ENCODE measurements at regions not wholly inside any gene's neighbourhood (a gene's known extent, or its start where the extent isn't known, plus 50 kb on each side); places are given as distances from the start of the nearest gene placed in this dataset.

DNA sequence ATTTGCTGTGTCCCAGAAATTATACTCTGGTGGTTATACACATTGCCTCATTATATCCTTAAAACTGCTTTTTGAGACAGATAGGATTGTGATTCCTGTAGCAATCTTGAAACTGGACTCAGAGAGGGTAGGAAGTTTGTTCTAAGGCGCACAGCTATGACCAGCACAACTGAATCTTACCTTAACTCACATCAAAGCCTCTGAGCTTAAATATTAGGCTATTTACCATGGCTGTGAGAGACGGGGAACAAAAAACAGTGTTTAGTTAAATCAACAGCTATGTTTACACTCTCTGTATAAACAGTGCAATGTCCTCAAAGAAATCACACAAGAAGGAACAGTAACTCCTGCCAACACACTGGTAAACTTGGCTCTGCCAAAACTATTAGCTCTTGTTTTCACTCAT lies 50.9 kb upstream of the TUT7 start (continued):
- TF ChIP-seq, protein P1, sequence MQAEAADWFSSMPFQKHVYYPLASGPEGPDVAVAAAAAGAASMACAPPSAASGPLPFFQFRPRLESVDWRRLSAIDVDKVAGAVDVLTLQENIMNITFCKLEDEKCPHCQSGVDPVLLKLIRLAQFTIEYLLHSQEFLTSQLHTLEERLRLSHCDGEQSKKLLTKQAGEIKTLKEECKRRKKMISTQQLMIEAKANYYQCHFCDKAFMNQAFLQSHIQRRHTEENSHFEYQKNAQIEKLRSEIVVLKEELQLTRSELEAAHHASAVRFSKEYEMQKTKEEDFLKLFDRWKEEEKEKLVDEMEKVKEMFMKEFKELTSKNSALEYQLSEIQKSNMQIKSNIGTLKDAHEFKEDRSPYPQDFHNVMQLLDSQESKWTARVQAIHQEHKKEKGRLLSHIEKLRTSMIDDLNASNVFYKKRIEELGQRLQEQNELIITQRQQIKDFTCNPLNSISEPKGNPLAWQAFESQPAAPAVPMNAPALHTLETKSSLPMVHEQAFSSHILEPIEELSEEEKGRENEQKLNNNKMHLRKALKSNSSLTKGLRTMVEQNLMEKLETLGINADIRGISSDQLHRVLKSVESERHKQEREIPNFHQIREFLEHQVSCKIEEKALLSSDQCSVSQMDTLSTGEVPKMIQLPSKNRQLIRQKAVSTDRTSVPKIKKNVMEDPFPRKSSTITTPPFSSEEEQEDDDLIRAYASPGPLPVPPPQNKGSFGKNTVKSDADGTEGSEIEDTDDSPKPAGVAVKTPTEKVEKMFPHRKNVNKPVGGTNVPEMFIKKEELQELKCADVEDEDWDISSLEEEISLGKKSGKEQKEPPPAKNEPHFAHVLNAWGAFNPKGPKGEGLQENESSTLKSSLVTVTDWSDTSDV (CRISPR knock-in tag; IDR thresholded peaks at IDR 0.05): no peak
- TF ChIP-seq MATR3 (CRISPR knock-in tag; IDR thresholded peaks at IDR 0.05) (no peak), SP5 (CRISPR knock-in tag; IDR thresholded peaks at IDR 0.05; ENCODE audit: borderline replicate concordance, low read depth) (peak; percentile 71; the same call in 1 of the 2 replicates), ZFP37 (CRISPR knock-in tag; IDR thresholded peaks at IDR 0.05; ENCODE audit: borderline replicate concordance) (no peak), ZNF326 (CRISPR knock-in tag; IDR thresholded peaks at IDR 0.05; ENCODE audit: borderline replicate concordance) (no peak), HDAC2 (CRISPR knock-in tag; IDR thresholded peaks at IDR 0.05) (peak; percentile 87), NFRKB (IDR thresholded peaks at IDR 0.05) (no peak), PITX1 (CRISPR knock-in tag; IDR thresholded peaks at IDR 0.05) (peak; percentile 86), ZNF331 (CRISPR knock-in tag; IDR thresholded peaks at IDR 0.05) (peak; percentile 88), TCF7L2 (IDR thresholded peaks at IDR 0.05; ENCODE audit: low read depth, low read length) (peak; percentile 82; the same call in 1 of the 2 replicates), ELF3 (CRISPR knock-in tag; IDR thresholded peaks at IDR 0.05) (peak; percentile 83), MIXL1 (CRISPR knock-in tag; IDR thresholded peaks at IDR 0.05) (peak; percentile 83), NCOA1 (CRISPR knock-in tag; IDR thresholded peaks at IDR 0.05) (no peak), NFIC (IDR thresholded peaks at IDR 0.05; ENCODE audit: low read length) (peak; percentile 91), HDAC1 (CRISPR knock-in tag; IDR thresholded peaks at IDR 0.05) (peak; percentile 68), ETV5 (CRISPR knock-in tag; IDR thresholded peaks at IDR 0.05; ENCODE audit: borderline replicate concordance) (peak; percentile 14; the same call in 1 of the 2 replicates), SOX13 (IDR thresholded peaks at IDR 0.05) (peak; percentile 76; the same call in 1 of the 2 replicates), SOX13 (CRISPR knock-in tag; conservative IDR thresholded peaks at IDR 0.05 in 1 of 2, IDR thresholded peaks at IDR 0.05 in 1 of 2) (peak in 1 of 2 experiments; percentile 97; a peak in 2 of 4 replicates), GATAD1 (CRISPR knock-in tag; IDR thresholded peaks at IDR 0.05) (0 out of 2 replicates have a peak, but pooled peaks have one; percentile 21), STAT5B (CRISPR knock-in tag; IDR thresholded peaks at IDR 0.05) (no peak), PCBP1 (IDR thresholded peaks at IDR 0.05; ENCODE audit: borderline replicate concordance, low read depth, low read length) (no peak), MEF2D (CRISPR knock-in tag; IDR thresholded peaks at IDR 0.05) (peak; percentile 75; the same call in 1 of the 2 replicates), SATB2 (CRISPR knock-in tag; IDR thresholded peaks at IDR 0.05) (no peak), ZSCAN9 (CRISPR knock-in tag; IDR thresholded peaks at IDR 0.05; ENCODE audit: borderline replicate concordance) (peak; percentile 69), GATAD2A (CRISPR knock-in tag; IDR thresholded peaks at IDR 0.05) (peak; percentile 95), ELF1 (CRISPR knock-in tag; IDR thresholded peaks at IDR 0.05) (0 out of 2 replicates have a peak, but pooled peaks have one; percentile 20), ZNF792 (CRISPR knock-in tag; IDR thresholded peaks at IDR 0.05) (0 out of 2 replicates have a peak, but pooled peaks have one; percentile 76), ZNF737 (CRISPR knock-in tag; IDR thresholded peaks at IDR 0.05; ENCODE audit: borderline replicate concordance) (no peak), ZNF605 (CRISPR knock-in tag; IDR thresholded peaks at IDR 0.05) (no peak)
- TF ChIP-seq, protein P2, sequence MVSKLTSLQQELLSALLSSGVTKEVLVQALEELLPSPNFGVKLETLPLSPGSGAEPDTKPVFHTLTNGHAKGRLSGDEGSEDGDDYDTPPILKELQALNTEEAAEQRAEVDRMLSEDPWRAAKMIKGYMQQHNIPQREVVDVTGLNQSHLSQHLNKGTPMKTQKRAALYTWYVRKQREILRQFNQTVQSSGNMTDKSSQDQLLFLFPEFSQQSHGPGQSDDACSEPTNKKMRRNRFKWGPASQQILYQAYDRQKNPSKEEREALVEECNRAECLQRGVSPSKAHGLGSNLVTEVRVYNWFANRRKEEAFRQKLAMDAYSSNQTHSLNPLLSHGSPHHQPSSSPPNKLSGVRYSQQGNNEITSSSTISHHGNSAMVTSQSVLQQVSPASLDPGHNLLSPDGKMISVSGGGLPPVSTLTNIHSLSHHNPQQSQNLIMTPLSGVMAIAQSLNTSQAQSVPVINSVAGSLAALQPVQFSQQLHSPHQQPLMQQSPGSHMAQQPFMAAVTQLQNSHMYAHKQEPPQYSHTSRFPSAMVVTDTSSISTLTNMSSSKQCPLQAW (CRISPR knock-in tag; IDR thresholded peaks at IDR 0.05): 0 out of 2 replicates have a peak, but pooled peaks have one; percentile 21
- TF ChIP-seq, protein P3, sequence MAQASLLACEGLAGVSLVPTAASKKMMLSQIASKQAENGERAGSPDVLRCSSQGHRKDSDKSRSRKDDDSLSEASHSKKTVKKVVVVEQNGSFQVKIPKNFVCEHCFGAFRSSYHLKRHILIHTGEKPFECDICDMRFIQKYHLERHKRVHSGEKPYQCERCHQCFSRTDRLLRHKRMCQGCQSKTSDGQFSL (CRISPR knock-in tag; IDR thresholded peaks at IDR 0.05): no peak

Data from HepG2 (cell line).